Breast epithelium (tissue), 4 donors: ENCODE measurements at regions not wholly inside any gene's neighbourhood (a gene's known extent, or its start where the extent isn't known, plus 50 kb on each side); places are given as distances from the start of the nearest gene placed in this dataset.
A peak's percentile ranks its signal among the peaks of the same experiment; 100 is the strongest.

Experiments used
- DNase-seq, 2 donors: peaks; one replicate each; pipeline ENCODE4 v3.0.0-alpha.2; 2019; ENCODE audit warnings: low spot score in 2 of 2
- H3K27ac ChIP-seq, 2 donors: fragments of 200-600 bp; sonication (generic) in 1 of 2; one replicate each; pipeline ENCODE4 v1.5.1; 2016 to 2019; ENCODE audit warnings: mild to moderate bottlenecking in 1 of 2
- H3K27me3 ChIP-seq, 2 donors: fragments of 200-600 bp; sonication (generic) in 1 of 2; one replicate each; pipeline versions ENCODE4 v1.5.1 to v1.6.0; 2017 to 2019; ENCODE audit warnings: control low read depth in 1 of 2, mild to moderate bottlenecking in 1 of 2
- H3K36me3 ChIP-seq: fragments of 200-600 bp; one replicate; pipeline ENCODE4 v1.5.1; 2019
- H3K4me1 ChIP-seq, 2 donors: fragments of 200-600 bp; sonication (generic); one replicate each; pipeline ENCODE4 v1.5.1; 2016 to 2019; ENCODE audit warnings: control low read depth in 1 of 2
- H3K4me3 ChIP-seq, 3 donors: fragments of 200-600 bp; sonication (generic); 1 replicate in 2 of 3; 2 replicates in 1 of 3; pipeline ENCODE4 v1.5.1; 2016 to 2019; ENCODE audit warnings: mild to moderate bottlenecking in 3 of 3, moderate library complexity in 2 of 3
- H3K9me3 ChIP-seq, 2 donors: fragments of 200-600 bp; sonication (generic) in 1 of 2; one replicate each; pipeline ENCODE4 v1.5.1; 2016 to 2019; ENCODE audit warnings: control low read depth in 1 of 2
- POLR2A ChIP-seq: fragments of 450-650 bp; IDR thresholded peaks from one replicate; pipeline ENCODE4 v1.6.1; 2016; ENCODE audit warnings: antibody characterized with exemption, mild to moderate bottlenecking, moderate library complexity
- POLR2AphosphoS5 ChIP-seq, 3 donors: sonication (generic); formaldehyde crosslinking; IDR thresholded peaks; one replicate each; pipeline ENCODE4 v1.6.1; 2017; ENCODE audit warnings: antibody characterized with exemption in 3 of 3
- intact Hi-C: fragments of 100-400 bp; cut with DNase I; formaldehyde crosslinking; loops from one replicate; pipeline ENCODE4 v1.15.1; 2023; ENCODE audit warnings: low total_unique reads
- TF ChIP-seq, protein P1 (sequence below), 3 donors: fragments of 450-650 bp; IDR thresholded peaks; one replicate each; pipeline ENCODE4 v1.5.1; 2016 to 2017; ENCODE audit warnings: antibody characterized with exemption in 3 of 3, mild to moderate bottlenecking in 3 of 3, moderate library complexity in 3 of 3

DNA sequence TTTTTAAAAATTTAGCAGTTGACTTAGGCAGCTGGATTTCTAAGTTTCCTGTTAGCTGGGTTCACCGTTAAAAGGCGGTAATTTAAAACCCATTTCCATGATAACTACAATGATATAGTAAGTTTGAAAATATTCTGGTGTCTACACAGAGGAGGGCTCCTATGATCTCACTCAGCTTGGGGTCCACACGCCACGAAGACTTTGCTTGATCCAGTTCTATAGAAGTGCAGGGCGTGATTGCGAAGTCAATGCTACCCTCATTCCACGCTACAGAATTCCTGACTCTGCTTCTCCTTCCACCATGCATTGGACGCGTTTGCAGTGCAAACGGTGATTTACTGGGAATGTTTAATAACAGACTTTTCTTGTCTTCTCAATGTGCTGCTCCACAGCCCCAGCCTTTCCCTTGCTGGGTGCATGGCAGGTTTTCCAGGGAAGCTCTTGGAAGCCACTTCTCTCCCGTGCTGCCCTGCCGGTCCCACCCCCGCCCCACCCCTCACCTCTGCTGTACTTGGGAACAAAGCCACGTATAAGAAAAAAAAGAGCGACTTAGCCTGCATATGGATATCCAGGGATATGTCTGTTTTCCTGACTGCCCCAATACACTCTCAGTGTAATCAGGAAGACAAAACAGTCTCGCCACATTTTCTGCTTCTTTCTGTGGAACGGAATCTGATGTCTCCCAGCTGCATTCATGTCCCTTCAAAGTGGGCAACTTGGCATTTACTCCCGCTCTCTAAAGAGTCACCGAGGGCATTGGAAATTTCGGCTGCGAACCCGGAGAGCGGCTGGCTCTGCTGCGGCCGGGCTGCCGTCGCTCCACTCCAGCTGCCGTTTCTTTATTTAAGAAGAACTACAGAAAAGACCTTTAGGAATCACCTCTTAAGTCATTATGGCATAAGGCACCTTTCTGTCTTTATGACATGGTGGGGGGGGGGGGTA lies 434.4 kb upstream of the MGMT start:
- DNase-seq = no peak
- no peak overlapping the region for H3K4me3 ChIP-seq
- H3K9me3 ChIP-seq = no peaks in the 10 kb centered on the region
- H3K27me3 ChIP-seq = peaks cover 0 to 39% of the 10 kb centered on the region in 2 donors
- no peaks in the 10 kb centered on the region for H3K4me1 ChIP-seq
- TF ChIP-seq POLR2AphosphoS5 (IDR thresholded peaks at IDR 0.05) (no peak), POLR2A (no peak)
- TF ChIP-seq, protein P1, sequence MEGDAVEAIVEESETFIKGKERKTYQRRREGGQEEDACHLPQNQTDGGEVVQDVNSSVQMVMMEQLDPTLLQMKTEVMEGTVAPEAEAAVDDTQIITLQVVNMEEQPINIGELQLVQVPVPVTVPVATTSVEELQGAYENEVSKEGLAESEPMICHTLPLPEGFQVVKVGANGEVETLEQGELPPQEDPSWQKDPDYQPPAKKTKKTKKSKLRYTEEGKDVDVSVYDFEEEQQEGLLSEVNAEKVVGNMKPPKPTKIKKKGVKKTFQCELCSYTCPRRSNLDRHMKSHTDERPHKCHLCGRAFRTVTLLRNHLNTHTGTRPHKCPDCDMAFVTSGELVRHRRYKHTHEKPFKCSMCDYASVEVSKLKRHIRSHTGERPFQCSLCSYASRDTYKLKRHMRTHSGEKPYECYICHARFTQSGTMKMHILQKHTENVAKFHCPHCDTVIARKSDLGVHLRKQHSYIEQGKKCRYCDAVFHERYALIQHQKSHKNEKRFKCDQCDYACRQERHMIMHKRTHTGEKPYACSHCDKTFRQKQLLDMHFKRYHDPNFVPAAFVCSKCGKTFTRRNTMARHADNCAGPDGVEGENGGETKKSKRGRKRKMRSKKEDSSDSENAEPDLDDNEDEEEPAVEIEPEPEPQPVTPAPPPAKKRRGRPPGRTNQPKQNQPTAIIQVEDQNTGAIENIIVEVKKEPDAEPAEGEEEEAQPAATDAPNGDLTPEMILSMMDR (IDR thresholded peaks at IDR 0.05) = no peak
- H3K27ac ChIP-seq = no peak overlapping the region
- H3K36me3 ChIP-seq = no peaks in the 10 kb centered on the region
- intact Hi-C loops = loop anchor here (2.0 kb wide), 1 partner anchor 932 kb away; the partner anchor contains the start of gene EBF3

DNA sequence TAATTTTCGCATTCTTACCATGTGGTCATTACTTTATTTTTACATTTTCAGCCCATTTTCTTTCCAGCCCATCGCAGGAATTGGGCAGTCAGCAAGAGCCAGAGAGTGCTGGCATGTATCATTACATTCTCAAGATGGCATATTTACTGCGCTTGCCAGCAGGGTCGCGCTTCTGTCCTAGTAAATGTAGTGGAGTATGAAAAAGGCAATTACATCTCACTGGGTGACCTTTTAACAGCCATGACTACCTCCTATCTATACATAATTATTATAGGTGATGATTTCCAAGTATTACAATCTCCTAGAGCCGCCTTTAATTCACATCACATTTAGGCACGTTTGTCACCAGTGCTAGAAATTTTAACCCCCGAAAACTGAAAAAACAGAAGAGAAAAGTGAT lies 433.7 kb upstream of the MGMT start:
- Histone ChIP-seq H3K4me3 (no peak overlapping the region), H3K27ac (no peak overlapping the region), H3K4me1 (no peaks in the 10 kb centered on the region), H3K27me3 (peaks cover 0 to 39% of the 10 kb centered on the region in 2 donors), H3K9me3 (no peaks in the 10 kb centered on the region), H3K36me3 (no peaks in the 10 kb centered on the region)
- intact Hi-C loops = loop anchor here (2.0 kb wide), 1 partner anchor 931 kb away; the partner anchor contains the start of gene EBF3
- DNase-seq = no peak
- TF ChIP-seq POLR2AphosphoS5 (IDR thresholded peaks at IDR 0.05) (no peak), POLR2A (no peak)
- TF ChIP-seq, protein P1 (IDR thresholded peaks at IDR 0.05) = no peak

DNA sequence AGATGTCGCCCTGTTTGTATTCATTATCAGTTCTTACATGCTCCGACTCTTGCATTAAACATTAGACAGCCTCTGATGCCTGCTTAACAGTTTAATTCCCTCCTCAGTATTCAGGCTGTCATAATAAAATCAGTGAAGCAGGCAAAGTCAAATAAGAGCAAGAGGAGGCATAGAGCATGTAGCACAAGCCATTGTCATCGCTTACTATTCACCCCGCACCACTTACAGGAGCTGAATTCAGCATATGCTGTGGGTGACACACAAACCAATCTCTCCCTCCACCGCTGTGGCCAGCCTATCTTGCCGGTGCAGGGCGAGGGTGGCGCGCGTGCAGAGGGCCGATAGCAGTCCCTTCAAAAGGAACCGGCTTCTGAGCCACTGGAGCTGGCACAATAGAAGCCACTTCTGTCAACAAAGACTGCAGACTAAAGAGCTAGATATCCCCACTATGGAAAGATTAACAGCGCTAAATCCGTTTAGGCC lies 433.2 kb upstream of the MGMT start:
- TF ChIP-seq POLR2AphosphoS5 (IDR thresholded peaks at IDR 0.05) (no peak), POLR2A (no peak)
- TF ChIP-seq, protein P1 (IDR thresholded peaks at IDR 0.05) = no peak
- intact Hi-C loops = loop anchor here (2.0 kb wide), 1 partner anchor 931 kb away; the partner anchor contains the start of gene EBF3
- Histone ChIP-seq H3K27me3 (peaks cover 0 to 35% of the 10 kb centered on the region in 2 donors), H3K9me3 (no peaks in the 10 kb centered on the region), H3K4me1 (no peaks in the 10 kb centered on the region), H3K36me3 (no peaks in the 10 kb centered on the region), H3K4me3 (no peak overlapping the region), H3K27ac (no peak overlapping the region)
- no peak for DNase-seq

DNA sequence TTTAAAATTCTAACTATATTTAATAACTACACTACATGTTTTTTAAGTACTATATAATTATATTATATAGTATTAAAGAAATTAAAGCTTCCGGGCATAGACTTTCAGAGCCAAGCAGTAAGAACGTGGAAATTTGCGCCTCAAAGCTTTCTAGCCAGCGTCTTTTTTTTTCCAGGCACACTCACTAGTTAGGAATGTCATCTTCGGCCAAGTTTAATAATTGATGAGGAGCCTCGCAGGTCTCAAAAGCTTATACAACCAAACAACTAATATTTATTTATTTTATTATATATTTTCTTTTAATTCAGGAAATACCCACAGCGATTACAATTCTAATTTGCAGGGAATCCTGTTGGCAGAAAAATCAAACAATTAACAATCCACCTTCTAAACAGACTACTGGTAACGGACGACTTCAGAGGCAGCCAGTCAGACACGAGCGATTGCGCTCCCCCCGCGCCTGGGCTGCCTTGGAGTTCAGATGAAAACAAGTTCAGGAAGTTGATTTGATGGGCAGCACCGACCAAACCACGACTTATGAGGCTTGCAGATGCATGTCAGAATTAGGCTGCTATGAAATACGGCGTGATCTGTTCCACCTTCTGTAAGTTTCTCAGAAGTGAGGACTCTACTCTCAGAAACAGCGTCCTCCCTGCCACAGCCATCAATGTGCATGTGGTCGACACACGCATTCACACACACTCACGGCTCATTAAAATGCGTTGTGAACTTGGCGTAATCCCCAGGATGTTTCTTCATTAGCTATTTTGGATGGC lies 431.8 kb upstream of the MGMT start:
- peak overlapping the region in 1 of 2 donors; percentile 2 for H3K27ac ChIP-seq
- peaks cover 0 to 26% of the 10 kb centered on the region in 2 donors for H3K27me3 ChIP-seq
- no peaks in the 10 kb centered on the region for H3K4me1 ChIP-seq
- no peak overlapping the region for H3K4me3 ChIP-seq
- DNase-seq = no peak
- H3K9me3 ChIP-seq = no peaks in the 10 kb centered on the region
- TF ChIP-seq, protein P1 (IDR thresholded peaks at IDR 0.05) = no peak
- TF ChIP-seq POLR2A (no peak), POLR2AphosphoS5 (IDR thresholded peaks at IDR 0.05) (no peak)
- intact Hi-C loops = no loop called here
- H3K36me3 ChIP-seq = no peaks in the 10 kb centered on the region
